Activated B cell treated with CpG ODN at 0.5 μM for 24 hours (primary cell): ENCODE measurements at regions not wholly inside any gene's neighbourhood (a gene's known extent, or its start where the extent isn't known, plus 50 kb on each side); places are given as distances from the start of the nearest gene placed in this dataset.

Experiments used
- ATAC-seq: fragments of 200-7000 bp; cut with Tn5 transposase; one replicate; pipeline ENCODE4 v1.10.0; 2021; ENCODE audit warnings: low read depth, mild to moderate bottlenecking, moderate library complexity
- CTCF ChIA-PET: fragments of 350-600 bp; sonication (Branson Sonifier 250); formaldehyde crosslinking; loops from one replicate; lab custom pipeline; 2021; ENCODE audit warnings: antibody characterized with exemption; lab: Charles Lee
- POLR2A ChIA-PET: fragments of 350-600 bp; sonication (Branson Sonifier 250); formaldehyde crosslinking; loops from one replicate; lab custom pipeline; 2021; ENCODE audit warnings: antibody characterized with exemption; lab: Charles Lee
- DNase-seq: peaks from one replicate; pipeline ENCODE4 v3.0.0; 2022
- H3K27ac Mint-ChIP-seq: one replicate; pipeline ENCODE4 v1.8.0; 2020; ENCODE audit warnings: mixed read lengths
- H3K27me3 Mint-ChIP-seq: one replicate; pipeline ENCODE4 v1.8.0; 2021; ENCODE audit warnings: mixed read lengths
- H3K36me3 Mint-ChIP-seq: one replicate; pipeline ENCODE4 v1.8.0; 2021; ENCODE audit warnings: low read depth, mixed read lengths
- H3K4me1 Mint-ChIP-seq: one replicate; pipeline ENCODE4 v1.8.0; 2021; ENCODE audit warnings: mixed read lengths
- H3K4me3 Mint-ChIP-seq: one replicate; pipeline ENCODE4 v1.8.0; 2020; ENCODE audit warnings: mild to moderate bottlenecking, mixed read lengths
- H3K9me3 Mint-ChIP-seq: one replicate; pipeline ENCODE4 v1.8.0; 2020; ENCODE audit warnings: mixed read lengths
- CTCF ChIP-seq: fragments of 200-600 bp; IDR thresholded peaks from one replicate; pipeline ENCODE4 v1.8.0; 2022; ENCODE audit warnings: antibody characterized with exemption, mild to moderate bottlenecking
- intact Hi-C: fragments of 100-400 bp; cut with micrococcal nuclease; formaldehyde crosslinking; loops from one replicate; pipeline ENCODE4 v1.15.1; 2024

GRCh38 chr4:149029056-149029651 lies 586.9 kb upstream of the NR3C2 start:
- ChIA-PET POLR2A (no interaction called here), CTCF (no interaction called here)
- no peak for DNase-seq
- intact Hi-C loops = no loop called here
- H3K4me3 Mint-ChIP-seq = no peak overlapping the region
- no peak for TF ChIP-seq CTCF
- no peaks in the 10 kb centered on the region for H3K27me3 Mint-ChIP-seq
- no peaks in the 10 kb centered on the region for H3K9me3 Mint-ChIP-seq
- peaks cover 2% of the 10 kb centered on the region for H3K4me1 Mint-ChIP-seq
- no peak overlapping the region for H3K27ac Mint-ChIP-seq
- H3K36me3 Mint-ChIP-seq = no peaks in the 10 kb centered on the region
- no peak for ATAC-seq

- no peaks in the 10 kb centered on the region for H3K27me3 Mint-ChIP-seq
- H3K27ac Mint-ChIP-seq = no peak overlapping the region
- no peaks in the 10 kb centered on the region for H3K9me3 Mint-ChIP-seq
- ATAC-seq (no peak), DNase-seq (no peak)
- no peak for TF ChIP-seq CTCF
- H3K4me1 Mint-ChIP-seq = peaks cover 2% of the 10 kb centered on the region
- ChIA-PET CTCF (no interaction called here), POLR2A (no interaction called here)
- H3K4me3 Mint-ChIP-seq = no peak overlapping the region
- intact Hi-C loops = no loop called here
- H3K36me3 Mint-ChIP-seq = no peaks in the 10 kb centered on the region
Observed at GRCh38 chr4:149026696-149027095, 584.5 kb upstream of the NR3C2 start.

- no peaks in the 10 kb centered on the region for H3K9me3 Mint-ChIP-seq
- H3K4me3 Mint-ChIP-seq = no peak overlapping the region
- ATAC-seq (no peak), DNase-seq (no peak)
- POLR2A ChIA-PET = no interaction called here
- H3K36me3 Mint-ChIP-seq = no peaks in the 10 kb centered on the region
- no peak for TF ChIP-seq CTCF
- CTCF ChIA-PET = interaction anchor here (0.6 to 1.0 kb wide), 2 partner anchors 8 to 1655 kb away, joined by 3 read pairs; no protein-coding TSS in a partner anchor
- intact Hi-C loops = no loop called here
- no peak overlapping the region for H3K27ac Mint-ChIP-seq
- no peaks in the 10 kb centered on the region for H3K27me3 Mint-ChIP-seq
- H3K4me1 Mint-ChIP-seq = no peaks in the 10 kb centered on the region
Observed at GRCh38 chr4:149017002-149017734, 575.0 kb upstream of the NR3C2 start.

- CTCF ChIA-PET = no interaction called here
- peaks cover 3% of the 10 kb centered on the region for H3K9me3 Mint-ChIP-seq
Observed at GRCh38 chr4:149009223-149009622, 567.0 kb upstream of the NR3C2 start.

More at GRCh38 chr4:149009223-149009622, 567.0 kb upstream of the NR3C2 start:
- DNase-seq (no peak), ATAC-seq (no peak)
- no peak overlapping the region for H3K4me3 Mint-ChIP-seq
- H3K4me1 Mint-ChIP-seq = no peaks in the 10 kb centered on the region
- intact Hi-C loops = no loop called here
- no peaks in the 10 kb centered on the region for H3K36me3 Mint-ChIP-seq
- POLR2A ChIA-PET = no interaction called here
- no peak for TF ChIP-seq CTCF
- H3K27me3 Mint-ChIP-seq = no peaks in the 10 kb centered on the region
- H3K27ac Mint-ChIP-seq = no peak overlapping the region
